T1000 (cell line): ENCODE measurements at regions not wholly inside any gene's neighbourhood (a gene's known extent, or its start where the extent isn't known, plus 50 kb on each side); places are given as distances from the start of the nearest gene placed in this dataset.

ENCODE experiments used
- DNase-seq: peaks from one replicate; lab custom pipeline; 2025; ENCODE audit warnings: mixed read lengths; lab: John Stamatoyannopoulos, UW

DNA sequence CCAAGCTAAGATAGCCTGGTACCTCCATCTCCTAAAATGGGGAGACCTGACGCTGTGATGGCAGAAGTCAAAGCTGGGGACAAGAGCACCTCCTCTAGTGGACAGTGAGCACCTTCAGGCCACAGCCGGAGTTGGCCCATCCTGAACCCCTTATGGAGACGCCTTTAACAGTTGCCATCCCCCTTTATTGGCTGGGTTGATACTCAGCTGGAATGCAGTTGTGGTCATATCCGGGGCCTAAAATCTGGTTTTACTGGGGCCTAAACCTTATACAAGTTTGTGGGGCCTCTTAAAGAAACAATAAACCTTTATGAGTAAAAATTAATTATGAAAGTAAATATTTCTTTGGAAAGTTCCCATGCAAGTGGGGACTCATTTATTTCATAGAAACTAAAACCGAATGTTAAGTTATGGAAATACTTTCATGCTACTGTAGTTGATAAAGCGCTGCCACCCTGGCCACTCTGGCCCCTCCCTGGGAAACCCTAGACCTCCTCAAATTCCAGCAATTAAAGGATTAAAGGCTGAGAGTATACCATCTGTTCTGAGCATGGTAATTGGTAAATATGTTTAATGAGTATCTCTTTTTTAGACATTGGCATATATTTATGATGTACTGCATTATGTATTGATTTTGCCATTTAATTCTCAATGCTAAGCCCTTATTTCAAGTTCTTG, 95.1 kb upstream of the SASH1 start:
- no peak for DNase-seq

GRCh38 chr6:148249160-148249559, 93.5 kb upstream of the SASH1 start:
- DNase-seq: no peak

DNA sequence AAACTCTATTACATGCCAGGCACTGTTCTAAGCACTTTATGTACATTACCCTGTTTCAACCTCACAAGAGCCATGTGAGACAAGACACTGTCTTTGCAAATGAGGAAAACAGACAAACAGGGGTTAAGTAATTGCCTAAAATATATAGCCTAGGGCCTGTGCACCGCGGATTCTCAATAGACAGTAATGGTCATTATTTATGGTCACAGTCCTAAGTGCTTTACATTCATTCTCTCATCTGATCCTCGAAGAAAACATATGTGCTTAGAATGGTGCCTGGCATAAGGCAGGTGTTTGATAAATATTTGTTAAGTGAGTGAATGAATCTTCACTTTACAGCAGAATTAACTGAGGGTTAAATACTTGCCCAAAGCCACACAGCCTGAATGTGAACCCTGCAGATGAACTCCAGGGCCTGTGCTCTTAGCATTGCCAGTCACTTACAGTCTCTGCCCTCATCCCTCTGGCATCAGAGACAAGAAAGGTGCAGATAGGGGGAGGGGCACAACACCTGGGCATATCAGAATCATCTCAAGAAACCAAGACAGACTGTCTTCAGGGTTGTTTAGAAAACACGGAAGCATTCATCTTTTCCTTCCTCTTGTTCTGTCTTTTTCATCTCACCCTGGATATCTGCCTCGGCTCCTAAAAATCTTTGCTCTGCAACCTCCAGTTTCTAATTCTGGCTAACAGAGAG, 92.8 kb upstream of the SASH1 start:
- DNase-seq: no peak

GRCh38 chr6:148250975-148251685, 91.5 kb upstream of the SASH1 start:
- no peak for DNase-seq

DNA sequence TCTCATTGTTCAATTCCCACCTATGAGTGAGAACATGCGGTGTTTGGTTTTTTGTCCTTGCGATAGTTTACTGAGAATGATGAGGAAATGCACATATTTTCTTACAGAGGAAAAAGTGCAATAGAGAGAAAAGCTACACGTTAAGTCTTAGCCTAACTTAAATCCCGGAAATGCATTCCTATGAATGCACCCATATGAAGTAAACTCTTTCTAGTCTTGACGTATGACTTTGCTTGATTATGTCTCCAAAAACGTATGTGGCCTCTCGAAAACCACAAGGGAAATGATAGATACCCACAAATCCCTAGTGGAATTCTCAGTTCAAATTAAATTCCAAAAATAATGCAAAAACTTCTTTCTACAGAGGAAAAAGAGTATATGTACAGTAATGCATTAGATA, 90.7 kb upstream of the SASH1 start:
- no peak for DNase-seq

GRCh38 chr6:148257810-148258209, 84.8 kb upstream of the SASH1 start:
- DNase-seq: no peak

DNA sequence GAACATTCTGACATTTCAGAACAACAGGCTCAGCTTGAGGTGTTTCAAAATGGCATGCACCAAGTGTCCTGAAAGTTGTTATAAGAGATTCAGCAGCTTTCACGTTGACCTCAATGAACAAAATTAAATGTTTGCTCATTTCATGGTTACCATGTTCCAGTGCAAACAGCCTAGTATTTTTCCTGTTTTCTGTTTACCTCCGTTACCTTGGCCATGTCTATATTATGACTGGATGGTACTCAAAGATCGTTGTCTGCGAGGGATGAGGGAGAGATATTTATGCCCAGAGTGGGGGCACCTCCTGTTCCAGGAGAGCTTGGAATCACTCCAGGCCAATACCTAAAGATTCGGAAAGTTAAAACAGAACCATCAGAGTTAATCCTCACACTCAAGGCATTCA, 83.8 kb upstream of the SASH1 start:
- no peak for DNase-seq

DNA sequence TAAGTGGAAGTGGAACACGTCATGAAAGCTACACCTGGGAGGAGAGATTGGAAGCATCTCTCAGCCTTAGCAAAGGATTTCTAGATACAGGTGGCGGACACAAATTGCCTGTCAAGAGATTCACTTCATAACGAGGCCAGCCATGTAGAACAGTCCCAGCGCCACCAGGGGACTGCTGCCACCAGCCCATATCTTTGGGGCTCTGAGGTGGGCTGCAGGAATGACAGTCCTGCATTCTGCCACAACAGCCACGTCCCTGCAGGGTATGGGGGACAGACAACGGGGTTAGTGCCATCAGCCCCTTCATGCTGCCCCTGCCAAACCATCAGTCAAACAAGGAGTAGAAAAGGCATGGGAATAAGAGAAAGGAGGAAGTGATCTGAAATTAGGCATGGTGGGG, 81.2 kb upstream of the SASH1 start:
- no peak for DNase-seq

GRCh38 chr6:148263010-148263409, 79.6 kb upstream of the SASH1 start:
- DNase-seq: no peak

DNA sequence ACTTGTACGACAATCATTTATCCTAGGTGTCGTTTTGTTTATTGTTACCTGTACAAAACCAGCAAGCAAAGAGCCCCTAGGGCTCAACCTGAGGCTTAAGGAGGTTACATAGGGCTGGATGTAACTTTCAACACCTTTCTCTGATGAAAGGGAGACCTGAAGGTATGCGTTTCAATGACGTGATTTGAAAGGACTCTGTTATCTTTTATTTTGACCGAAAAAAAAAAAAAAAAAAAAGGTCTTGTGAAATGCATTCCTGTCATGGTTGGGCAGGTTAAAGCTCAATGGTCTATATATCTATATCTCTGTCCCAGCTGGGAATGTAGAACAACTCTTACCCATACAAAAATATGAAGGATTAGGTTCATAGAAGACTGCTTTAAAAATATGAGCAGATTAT, 78.7 kb upstream of the SASH1 start:
- DNase-seq: no peak

DNA sequence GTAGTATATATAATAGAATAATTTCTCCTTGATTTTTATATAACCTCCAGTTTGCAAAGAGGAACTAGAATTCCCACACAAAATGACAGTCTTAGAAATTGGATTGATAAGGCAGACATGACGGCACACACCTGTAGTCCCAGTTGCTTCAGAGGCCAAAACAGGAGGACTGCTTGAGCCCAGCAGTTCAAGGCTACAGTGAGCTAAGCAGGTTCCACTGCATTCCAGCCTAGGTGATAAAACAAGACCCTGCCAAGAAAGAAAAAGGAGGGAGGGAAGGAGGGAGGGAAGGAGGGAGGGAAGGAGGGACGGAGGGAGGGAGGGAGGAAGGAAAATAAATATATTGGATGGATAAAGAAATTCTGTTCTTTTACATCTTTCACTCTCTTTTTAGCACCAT, 77.6 kb upstream of the SASH1 start:
- DNase-seq: no peak

DNA sequence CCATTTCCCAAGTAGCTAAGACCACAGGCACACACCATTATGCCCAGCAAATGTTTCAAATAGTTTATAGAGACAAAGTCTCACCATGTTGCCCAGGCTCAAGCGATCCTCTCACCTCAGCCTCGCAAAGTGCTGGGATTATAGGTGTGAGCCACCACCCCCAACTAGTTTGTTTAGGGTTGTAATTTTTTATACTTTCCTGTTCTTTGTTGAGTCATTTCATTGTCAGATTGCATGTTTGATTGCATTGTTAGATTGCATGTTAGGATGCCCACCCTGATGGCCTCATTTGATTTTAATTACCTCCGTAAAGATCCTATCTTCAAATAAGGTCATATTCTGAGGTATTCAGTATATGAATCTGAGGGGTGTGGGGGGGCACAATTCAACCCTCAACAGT, 73.3 kb upstream of the SASH1 start:
- no peak for DNase-seq

DNA sequence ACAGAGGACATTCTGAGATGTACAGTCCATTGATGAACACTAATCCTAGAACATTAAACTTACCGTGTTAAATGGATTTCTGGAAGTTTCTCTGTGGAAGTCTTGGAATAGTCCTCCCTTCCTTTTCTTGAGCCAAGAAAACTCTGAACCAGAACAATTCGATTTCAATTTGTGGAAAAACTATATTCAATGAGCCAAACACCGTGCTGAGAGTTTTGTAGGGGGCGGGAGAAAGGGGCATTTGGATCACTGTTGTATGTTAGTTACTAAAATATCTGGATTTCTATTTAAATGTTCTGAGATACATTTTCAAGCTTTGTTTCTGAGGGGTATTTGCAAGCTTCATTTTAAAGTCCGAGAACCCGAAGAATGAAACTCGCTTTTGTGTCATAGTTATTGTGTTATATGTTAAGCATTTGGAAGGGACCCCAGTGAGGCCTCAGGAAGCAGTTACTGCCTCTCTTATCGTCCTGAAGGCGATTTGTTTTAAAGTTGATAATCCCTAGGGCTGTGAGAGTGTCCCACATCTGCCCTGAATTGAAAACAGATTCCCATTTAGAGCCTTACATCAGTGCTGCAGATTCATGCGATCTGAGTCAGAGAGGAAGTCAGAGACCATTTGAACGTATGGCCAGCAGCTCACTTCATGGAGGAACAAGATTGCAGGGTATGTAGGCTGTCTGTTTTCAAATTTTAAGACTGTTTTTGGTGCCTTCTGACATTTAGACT, 70.8 kb upstream of the SASH1 start:
- DNase-seq: no peak

DNA sequence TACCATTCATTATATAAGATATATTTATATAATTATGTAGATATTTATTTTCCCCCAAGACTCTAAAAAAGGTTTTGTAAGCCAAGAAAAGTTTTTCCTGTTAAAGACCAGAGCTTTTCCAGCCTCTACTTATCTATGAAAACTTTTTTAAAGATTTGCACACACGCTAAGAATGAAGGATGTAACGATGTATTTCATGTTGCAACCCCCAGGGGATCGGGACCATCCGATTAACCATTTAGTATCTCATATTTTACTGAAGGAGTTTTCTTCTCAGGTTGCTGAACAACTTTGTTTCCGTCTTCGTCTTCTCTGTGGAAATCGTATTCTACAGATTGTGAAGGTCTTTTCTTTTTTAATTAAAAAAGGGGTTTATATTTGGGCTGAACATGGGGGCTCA, 70.0 kb upstream of the SASH1 start:
- no peak for DNase-seq

DNA sequence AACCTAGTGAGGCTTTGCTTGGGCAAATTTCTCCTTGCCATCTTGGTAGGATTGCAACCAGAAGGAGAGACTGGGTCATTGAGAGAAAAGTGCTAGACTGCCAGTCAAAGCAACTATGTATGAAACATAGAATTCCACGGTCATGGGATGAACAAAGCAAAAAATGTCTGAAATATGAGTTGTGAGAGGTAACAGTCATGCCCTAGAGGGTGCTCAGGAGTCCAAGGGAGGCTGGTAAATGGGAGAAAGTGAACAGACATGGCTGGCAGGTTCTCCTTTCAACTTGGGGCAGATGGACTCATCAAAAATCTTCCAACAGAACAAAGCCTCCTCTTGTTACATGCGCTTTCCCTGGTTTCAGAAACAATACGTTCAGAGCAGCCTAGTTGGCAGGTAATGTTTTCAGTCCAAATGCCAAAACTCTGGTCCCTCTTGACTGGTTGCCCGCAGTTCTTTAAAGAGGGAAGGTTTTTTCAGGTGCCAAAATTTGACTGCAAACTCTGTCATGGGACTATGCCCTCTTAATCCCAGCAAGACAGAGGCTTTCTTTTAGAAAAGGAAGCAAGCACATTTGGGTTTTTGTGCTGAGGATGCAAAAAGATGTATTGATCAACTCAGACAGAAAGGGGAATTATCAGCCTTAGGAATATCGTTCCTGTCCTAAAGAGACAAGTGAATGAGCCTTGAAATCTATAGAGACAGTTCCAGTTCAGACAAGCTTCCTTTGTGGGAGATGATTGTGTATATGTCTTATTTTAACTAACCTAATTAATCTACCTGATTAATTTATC, 68.5 kb upstream of the SASH1 start:
- DNase-seq: no peak

GRCh38 chr6:148274809-148275208, 67.8 kb upstream of the SASH1 start:
- DNase-seq: no peak

DNA sequence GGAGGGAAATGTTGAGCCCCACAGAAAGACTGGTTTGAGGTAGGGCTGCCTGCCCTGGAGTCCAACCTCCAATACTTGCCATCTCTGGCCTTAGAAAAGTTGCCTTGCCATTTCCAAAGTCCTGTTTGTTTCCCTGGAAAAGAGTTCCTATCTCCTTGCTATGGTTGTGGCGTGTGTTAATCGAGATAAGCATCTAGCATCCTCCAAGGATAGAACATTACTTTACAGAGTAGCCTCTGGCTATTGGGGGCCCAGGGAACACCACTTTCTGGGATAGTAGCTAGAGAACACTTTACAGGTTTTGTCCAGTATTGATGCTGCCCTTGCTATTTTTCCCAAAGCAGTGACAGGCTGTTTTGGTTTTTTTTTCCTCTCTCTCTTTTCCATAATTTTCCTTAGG, 57.4 kb upstream of the SASH1 start:
- no peak for DNase-seq

DNA sequence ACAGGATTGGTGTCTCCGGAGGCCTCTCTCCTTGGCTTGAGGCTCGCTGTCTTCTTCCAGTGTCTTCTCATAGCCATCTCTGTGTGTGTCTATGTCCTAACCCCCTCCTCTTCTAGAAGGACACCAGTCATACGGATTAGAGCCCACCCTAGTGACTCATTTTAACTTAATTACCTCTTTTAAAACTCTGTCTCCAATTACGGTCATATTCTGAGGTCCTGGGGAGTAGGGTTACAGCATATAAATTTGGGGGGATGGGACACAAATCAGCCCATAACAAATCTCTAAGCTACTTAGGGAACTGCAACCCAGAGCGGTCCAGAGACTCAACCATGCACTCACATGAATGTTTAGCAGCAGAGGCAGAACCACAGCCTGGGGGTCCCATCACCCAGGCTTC, 56.1 kb upstream of the SASH1 start:
- DNase-seq: no peak

GRCh38 chr6:148287623-148288333, 54.9 kb upstream of the SASH1 start:
- no peak for DNase-seq

DNA sequence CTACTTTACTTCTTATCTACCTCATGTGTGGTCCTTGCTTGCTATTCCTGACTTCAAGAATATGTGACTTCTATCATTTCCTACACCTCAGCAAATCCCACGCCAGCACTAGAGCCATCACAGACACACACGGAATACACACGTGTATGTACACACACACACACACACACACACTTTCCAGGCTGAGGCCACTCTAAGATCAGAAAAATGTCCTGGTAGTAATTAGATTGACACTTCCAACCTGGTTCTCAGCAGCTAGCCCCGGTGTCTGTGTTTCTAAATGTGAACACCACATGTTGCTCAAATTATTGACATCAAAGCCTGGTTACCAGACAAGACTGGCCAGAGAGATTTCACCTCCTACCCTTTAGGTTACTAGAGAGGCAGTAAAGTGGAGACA, 54.1 kb upstream of the SASH1 start:
- no peak for DNase-seq

- DNase-seq: no peak
These were observed 53.5 kb upstream of the SASH1 start for GRCh38 chr6:148289153-148289552.
